ENCODE measurements at regions not wholly inside any gene's neighbourhood (a gene's known extent, or its start where the extent isn't known, plus 50 kb on each side); places are given as distances from the start of the nearest gene placed in this dataset.
"Not testable (repeated sequence)": the region's sequence is repeated elsewhere in the genome, so short reads cannot be mapped to it uniquely, and the experiment has no call there.

DNA sequence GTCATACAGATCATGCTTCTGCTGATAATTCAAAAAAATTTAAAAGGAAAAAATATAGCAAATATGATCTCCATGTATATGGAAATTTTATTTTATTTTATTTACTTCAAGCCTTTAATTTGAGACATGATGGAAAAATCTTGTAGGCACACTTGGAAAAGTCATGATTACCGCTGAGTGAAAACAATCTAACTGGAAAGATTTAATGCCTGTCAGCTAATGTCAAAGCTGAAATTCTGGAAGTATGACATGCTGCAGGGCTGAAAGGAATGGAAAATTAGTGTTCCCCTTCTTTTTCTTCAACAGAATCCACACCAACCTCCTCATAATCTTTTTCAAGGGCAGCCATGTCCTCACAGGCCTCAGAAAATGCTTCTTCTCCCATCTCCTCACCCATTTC lies 58.2 kb downstream of the RPRM start:
- DNase-seq (ENCODE audit: low read depth), result no peak

DNA sequence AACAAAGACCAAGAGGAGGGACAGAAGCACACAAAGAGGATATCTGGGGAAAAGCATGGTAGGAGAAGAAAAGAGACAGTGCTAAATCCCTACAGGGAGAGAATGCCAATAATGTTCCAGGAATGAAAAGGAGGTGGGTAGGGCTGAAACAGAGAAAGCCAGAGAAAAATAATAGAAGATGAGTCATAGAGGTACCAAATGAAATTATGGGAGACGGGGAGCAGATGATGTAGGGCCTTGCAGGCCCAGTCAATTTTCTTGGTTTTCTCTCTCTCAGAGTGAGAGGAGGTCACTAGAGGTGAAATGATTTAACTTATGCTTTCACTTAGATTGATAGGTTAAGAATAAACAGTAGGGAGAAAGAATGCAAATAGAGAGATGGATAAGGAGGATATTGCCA lies 61.5 kb downstream of the RPRM start:
- DNase-seq (ENCODE audit: low read depth), result no peak

DNA sequence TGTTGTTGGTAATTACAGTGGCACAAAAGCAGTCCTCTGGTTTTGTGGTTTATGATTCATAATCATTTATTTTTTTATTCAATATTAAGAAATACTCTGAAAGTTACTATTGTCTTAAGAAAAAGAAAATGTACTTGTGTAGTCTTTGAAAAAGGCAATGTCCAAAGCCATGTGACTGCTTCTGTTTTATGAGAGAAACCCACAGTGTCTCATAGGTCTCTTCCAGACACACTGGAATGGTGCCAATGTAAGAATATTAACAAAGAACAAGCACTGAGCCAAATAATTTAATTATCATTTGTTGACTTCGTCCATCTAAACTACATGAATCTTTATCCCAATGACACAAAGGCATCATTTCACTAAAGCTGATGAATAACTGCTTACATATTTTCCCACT lies 62.5 kb downstream of the RPRM start:
- DNase-seq (ENCODE audit: low read depth), result peak; percentile 11

DNA sequence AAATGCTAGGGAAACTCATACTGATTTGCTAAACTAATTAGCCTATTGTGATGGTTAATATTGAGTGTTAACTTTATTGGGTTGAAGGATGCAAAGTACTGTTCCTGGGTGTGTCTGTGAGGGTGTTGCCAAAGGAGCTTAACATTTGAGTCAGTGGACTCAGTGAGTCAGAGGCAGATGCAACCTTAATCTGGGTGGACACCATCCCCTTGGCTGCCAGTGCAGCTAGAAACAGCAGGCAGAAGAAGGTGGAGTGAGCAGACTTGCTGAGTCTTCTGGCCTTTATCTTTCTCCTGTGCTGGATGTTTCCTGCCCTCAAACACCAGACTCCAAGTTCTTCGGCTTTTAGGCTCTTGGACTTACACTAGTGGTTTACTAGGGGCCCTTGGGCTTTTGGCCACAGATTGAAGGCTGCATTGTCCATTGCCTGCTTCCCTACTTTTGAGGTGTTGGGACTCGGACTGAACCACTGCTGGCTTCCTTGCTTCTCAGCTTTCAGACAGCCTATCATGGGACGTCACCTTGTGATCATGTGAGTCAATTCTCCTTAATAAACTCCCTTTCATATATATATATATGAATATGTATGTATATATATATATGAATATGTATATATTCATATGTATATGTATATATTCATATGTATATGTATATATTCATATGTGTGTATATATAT lies 69.7 kb downstream of the RPRM start:
- no peak for DNase-seq (ENCODE audit: low read depth)

DNA sequence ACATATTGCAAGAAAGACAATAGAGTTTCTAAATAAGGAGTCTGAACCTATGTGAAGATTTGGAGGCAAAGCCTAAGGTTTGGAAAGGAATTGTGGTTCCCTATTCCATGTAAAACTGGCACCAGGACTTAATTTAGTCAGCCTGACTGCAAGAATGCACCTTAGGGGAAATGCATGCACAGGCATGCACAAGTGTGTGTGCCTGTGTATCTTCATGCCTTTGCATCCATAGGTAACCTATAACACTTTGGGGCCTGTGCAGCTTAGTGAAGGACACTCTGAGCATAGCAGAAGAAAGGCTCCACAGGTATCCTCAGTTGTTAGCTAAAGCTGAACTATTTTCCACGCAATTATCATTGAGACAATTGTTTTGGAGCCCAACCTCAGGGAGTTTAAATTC lies 73.4 kb downstream of the RPRM start:
- DNase-seq (ENCODE audit: low read depth), result no peak

DNA sequence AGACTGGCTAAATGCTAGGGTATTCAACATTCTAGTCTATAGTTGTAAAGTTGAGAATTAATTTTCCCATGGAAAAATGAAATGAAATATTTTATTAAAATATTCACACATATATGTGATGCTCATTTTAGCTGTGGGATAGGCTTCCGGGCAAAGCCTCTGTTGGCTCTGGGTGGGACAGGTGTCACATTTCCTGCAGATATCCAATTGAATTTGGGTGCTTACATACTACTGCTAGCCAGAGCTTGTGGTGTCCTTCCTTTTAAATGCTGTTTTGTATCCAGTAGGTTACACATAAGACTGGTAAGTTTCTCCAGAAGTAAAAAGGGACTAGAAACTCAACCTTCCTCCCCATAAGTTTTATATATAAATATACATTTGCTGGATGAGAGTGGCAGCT lies 73.8 kb downstream of the RPRM start:
- DNase-seq (ENCODE audit: low read depth), result no peak

DNA sequence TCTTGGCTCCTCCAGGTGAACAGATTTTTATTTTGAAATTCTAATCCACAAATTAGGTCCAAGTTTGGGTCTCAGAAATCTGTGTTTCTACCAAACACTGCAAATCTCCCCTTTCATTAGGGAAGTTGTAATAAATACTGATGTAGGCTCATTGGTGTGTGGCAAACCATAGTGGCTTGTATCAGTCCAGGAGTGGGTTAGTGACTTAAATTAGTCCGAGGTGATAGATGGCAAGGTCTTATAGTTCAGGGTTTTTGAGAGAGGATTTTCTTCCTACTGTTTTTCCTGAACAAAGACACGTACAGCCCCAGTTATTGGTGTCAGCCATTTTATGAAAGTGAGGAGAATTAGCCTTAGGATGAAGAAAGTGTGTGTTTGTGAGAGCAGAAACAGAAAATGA lies 74.6 kb downstream of the RPRM start:
- no peak for DNase-seq (ENCODE audit: low read depth)

DNA sequence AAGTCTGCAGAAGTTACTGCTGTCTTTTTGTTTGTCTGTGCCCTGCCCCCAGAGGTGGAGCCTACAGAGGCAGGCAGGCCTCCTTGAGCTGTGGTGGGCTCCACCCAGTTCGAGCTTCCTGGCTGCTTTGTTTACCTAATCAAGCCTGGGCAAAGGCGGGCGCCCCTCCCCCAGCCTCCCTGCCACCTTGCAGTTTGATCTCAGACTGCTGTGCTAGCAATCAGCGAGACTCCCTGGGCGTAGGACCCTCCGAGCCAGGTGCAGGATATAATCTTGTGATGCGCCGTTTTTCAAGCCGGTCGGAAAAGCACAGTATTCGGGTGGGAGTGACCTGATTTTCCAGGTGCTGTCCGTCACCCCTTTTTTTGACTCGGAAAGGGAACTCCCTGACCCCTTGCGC lies 75.2 kb downstream of the RPRM start:
- DNase-seq (ENCODE audit: low read depth), result not testable (repeated sequence)

DNA sequence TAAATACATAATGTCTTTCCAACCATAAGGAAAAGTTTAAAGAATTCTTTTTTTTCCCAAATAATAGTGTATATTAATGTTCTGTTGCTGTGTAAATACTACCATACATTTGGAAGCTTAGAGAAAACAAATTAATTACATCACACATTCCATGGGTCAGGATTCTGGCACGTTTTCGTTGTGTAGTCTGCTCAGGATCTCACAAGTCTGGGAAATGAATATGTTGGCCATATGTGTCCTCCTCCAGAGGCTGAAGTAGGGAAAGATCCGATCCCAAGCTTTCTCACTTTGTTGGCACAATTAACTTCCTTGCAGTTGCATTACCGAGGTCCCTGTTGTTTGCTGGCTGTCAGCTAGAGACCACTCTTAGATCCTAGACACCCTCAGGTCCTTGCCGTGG lies 83.9 kb downstream of the RPRM start:
- DNase-seq (ENCODE audit: low read depth), result no peak

DNA sequence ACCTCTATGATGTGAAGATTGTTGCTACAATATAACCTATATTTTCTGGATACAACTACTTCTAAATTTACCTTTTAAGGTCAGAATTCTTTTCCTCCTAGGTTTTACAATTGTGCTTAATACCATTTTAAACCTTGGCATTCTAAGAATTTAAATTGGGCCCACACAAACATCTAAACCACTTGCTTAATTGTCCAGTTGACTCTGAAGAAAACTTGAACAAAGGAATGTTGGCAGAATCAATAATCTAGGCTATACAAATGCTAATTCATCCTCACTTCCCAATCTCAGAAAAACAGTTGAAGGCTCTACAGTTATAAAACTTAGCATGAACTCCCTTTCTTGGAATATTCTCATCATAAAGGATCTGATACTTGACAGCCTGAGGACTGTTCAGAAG lies 84.3 kb downstream of the RPRM start:
- peak; percentile 47 for DNase-seq (ENCODE audit: low read depth)

DNA sequence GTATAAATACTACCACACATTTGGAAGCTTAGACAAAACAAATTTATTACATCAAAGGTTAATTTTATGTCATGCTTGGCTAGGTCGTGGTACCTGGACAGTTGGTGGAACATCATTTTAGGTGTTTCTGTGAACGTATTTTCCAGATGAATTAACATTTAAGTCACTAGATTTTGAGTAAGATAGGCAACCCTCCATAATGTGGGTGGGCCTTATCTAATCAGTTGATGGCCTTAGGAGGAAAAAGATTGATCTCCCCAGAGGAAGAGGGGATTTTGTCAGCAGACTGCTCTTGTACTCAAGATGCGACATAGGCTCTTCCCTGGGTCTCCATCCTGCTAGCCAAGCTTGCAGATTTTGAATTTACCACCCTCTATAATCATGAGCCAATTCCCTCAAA lies 85.0 kb downstream of the RPRM start:
- no peak for DNase-seq (ENCODE audit: low read depth)

DNA sequence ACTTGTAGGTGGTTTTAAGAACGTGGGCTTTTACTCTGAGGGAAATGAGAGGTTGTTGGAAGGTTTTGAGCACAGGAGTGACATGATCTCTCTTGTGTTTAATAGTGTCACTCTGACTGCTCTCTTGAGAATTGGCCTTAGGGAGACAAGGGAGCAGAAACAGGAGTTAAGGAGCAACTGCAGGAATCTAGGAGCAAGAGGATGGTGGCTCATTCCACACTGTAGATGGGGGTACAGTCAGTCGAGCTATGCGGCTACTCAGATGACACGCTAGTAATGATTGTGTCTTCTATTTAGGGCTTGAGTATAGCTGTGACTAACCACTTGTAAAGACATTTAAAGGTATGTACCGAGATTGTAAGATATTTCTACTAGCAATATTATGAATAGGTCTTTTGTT lies 87.4 kb downstream of the RPRM start:
- DNase-seq (ENCODE audit: low read depth), result no peak

DNA sequence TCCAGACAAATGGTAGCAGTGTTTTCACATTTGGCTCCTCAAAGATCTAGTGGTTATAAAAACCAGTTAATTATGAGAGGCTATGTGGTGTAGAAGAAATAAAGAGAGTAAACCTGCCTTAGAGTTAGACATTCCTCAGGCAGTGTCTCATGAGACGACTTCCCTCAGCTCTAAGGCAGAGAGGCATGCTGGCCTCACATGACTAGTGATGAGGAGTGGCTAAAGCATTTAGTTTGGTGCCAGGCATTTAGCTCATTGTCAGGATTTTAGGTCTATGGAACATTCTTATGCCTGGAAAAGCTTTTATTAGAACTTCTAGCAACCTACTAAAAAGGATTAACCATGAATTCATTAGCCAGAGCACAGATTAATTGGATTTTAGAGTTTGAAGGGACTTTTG lies 90.3 kb downstream of the RPRM start:
- DNase-seq (ENCODE audit: low read depth), result peak; percentile 79

DNA sequence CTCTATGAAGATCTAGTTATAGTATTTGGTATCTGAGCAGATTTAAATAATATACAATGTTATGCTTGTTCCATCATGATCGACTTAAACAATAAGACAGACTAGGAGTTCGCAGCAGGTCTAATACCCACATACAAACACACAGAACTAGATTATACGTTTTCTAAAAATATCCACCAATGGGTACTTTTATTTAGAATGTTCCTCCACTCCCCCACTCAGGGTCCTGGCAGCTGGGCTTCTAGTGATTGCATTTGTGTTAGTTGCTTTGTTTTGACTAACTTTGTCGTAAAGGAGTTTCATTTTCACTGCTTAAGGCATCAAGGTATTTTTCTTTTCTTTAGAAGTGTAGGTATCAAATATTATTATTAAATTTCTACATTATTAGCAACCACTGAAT lies 91.4 kb downstream of the RPRM start:
- DNase-seq (ENCODE audit: low read depth), result no peak

DNA sequence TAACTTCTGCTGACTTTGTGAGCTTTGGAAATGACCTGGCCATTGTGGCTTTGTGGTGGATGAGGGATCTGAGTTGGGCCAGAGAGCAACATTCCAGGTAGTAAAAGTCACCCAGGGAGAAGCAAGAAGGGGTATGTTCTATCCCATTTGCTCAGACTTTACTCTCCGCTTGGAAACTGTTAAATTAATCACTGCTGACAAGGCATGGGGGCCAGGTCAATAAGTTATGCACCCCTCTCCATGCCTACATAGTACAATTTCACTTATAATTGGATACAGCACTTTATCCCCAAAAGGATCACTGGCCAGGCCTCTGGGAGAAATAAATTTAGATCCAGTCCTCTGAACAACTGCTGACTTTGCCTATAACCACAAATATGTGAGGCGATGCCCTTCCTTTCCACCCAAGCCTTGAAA lies 92.1 kb downstream of the RPRM start:
- DNase-seq (ENCODE audit: low read depth), result peak; percentile 79

DNA sequence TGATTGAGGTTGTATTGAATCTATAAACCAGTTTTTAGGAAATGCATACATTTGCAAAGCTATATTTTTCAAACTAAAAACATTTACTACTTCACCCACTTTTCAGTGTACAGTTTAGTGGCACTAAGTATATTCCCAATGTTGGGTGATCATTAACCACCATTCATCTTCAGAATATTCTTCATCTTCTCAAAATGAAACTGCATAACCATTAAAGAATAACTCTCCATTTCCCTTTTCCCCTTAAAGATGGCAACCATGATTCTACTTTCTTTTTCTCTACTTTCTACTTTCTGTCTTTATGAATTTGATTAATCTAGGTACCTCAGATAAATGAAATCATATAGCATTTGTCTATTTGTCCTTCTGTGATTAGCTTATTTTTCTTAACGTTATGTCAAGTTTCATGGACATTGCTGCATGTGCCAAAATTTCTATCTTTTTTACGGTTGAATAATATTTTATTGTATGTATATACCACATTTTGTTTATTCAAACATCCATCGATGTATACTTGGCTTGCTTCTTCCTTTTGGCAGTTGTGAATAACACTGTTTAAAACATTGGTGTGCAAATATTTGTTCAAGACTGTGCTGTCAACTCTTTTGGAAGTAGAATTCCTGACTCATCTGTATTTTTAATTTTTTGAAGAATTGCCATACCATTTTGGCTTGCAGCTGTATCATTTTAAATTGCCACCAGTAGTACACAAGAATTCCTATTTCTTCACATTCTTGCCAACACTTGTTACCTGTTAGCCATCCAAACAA lies 104.9 kb downstream of the RPRM start:
- no peak for DNase-seq (ENCODE audit: low read depth)

DNA sequence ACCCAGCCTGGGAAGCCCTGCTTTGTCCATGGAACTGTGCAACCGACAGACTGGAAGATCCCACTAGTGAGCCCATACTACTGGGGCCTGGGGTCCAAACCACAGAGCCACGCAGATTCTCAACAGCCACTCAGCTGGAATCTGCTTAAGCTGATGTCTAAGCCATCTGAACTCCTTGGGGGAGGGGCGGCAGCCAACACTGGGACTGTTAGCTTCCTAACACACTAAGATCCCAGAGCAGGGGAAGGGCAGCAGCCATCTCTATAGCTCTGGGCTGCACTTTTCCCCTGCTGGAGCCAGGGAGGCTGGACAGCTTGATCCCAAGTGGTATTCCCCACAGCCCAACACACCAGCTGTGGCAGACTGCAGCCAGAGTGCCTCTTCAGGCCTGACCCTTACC lies 118.3 kb downstream of the RPRM start:
- no peak for DNase-seq (ENCODE audit: low read depth)

DNA sequence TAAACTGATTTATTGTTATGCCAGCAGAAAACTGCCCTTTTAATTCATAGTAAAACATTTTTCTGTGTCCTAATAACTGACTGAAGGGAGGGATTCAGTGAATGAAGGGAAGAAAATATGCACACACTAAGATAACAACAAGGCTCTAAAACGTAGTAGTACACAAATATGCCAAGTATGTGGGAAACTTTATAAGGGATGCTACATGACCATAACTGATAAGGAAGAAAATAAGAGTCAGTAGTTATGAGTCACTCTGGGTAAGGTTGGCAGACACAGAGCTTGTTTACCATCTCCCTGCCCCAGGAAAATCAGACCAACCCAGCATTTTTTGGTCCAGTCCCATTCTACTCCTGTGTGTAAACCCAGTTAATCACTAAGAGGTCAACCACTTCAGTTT lies 124.2 kb downstream of the RPRM start:
- DNase-seq (ENCODE audit: low read depth), result peak; percentile 21

DNA sequence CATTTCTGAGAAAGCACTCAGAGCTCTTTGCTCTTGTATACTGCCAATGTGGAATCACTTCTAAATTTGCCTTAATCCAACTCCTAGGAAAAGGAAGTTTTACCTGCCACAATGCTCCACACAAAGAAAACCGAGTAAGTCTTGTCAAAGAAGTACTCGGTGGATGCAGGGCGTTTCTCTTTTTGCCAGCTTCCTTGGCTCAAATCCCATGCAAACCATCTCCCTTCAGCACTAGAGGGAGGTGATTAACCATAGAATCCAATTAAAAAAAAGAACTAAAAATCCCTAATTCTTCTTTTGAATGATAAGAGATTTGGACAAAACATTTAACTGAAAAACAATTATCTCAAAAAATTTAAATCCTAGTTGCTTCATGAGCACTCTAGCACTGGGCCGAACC lies 129.0 kb downstream of the RPRM start:
- DNase-seq (ENCODE audit: low read depth), result no peak

DNA sequence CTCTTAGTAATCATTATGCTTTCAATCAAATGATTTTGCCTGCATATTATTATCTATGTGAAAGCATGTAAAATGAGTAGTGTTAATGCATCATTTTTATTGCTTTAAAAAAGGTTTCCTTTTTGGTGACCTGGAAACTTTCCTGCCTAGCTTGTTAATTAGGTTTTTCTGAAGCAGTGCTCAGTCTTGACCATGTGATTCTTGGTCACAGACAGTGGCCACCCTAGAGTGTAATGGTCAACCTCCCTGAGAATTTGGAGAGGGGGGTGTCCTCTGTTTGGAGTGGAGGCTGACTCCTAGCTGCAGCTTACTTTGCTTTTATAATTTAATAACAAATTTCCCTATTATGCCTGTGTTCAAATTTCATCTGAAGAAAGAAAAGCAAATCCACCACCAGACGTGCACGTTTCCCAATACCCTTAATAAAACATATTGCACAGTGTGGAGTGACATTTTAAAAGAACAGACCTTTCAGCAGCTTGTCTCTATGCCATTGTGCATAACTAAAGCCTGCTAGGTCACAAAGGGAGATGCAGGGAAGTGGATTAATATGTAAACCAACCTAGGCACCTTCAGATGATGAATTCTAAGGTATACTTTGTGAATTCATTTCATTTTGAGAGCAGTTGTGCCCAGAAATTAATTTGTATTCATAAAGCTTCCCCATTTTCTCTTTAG lies 130.6 kb downstream of the RPRM start:
- no peak for DNase-seq (ENCODE audit: low read depth)

DNA sequence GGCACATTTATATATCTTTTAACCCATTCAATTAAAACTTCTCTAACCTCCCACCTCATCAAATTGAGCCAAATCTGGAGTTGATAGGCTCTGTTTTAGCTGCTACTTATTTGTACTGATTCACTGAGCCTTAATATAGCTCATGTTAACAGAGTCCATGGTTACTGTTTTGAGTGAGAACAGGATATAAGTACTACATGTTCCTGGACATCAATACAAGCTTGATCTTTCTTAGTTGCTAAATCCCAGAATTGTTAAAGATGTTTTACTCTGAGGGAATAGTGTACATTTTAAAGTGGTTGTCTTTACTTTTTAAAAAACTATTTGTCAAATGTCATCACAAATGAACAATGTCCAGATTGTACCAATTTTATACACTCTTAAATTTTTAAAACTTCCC lies 157.7 kb downstream of the RPRM start:
- no peak for DNase-seq (ENCODE audit: low read depth)

DNA sequence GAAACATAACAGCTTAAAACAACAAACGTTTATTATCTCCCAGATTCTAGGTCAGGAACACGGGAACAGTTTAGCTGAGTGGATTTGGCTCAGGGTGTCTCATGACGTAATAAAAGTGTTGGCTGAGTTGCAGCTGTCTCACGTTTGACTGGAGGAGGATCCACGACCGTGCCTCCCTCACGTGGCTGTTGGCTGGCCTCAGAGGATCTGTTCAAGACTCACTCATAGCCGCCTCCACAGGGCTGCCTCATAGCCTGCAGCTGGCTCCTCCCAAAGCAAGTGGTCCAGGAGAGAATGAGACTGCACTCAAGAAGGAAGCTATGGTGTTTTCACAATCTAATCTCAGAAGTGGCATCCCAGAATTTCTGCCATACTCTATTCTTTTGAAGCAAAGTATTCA lies 167.1 kb downstream of the RPRM start:
- no peak for DNase-seq (ENCODE audit: low read depth)

DNA sequence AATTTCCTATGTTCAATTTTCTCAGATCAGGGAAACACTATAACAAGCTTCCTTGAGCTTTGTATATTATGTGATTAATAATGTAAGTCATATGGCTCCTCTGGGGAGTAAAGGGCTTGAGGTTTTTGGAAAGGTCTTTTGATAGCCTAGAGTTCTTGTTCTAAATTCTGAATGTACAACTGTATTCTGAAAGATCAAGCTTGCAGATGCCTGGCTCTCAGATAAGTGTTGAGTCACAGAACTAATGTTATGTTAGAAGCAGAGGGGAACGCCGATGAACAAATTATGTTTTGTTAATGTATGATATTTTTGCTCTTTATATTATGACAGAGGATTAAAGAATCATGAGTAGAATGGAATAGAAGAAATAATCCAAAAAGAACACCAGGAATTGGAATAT lies 170.1 kb downstream of the RPRM start:
- DNase-seq (ENCODE audit: low read depth), result no peak
